ENCODE measurements at regions not wholly inside any gene's neighbourhood (a gene's known extent, or its start where the extent isn't known, plus 50 kb on each side); places are given as distances from the start of the nearest gene placed in this dataset.

DNA sequence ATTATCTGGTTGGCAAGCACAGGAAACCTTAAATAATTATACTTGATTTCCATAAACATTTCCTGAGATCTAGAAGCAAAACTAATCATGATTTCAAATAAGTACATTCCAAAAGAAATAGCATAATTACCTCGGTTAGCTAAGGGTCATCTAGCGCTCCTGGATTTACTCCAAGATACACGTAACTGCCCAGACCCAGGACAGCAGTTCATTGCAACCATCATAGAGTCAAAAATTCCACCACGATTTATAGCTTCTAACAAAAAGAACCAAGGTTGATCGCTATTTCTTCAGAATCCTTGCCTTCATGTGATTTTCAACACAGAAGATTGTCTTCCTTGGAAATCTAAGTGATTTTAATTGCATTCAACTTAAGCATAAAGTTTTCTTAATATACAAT is 1235.5 kb upstream of the TENM3 start:
- TF ChIP-seq, protein P1, sequence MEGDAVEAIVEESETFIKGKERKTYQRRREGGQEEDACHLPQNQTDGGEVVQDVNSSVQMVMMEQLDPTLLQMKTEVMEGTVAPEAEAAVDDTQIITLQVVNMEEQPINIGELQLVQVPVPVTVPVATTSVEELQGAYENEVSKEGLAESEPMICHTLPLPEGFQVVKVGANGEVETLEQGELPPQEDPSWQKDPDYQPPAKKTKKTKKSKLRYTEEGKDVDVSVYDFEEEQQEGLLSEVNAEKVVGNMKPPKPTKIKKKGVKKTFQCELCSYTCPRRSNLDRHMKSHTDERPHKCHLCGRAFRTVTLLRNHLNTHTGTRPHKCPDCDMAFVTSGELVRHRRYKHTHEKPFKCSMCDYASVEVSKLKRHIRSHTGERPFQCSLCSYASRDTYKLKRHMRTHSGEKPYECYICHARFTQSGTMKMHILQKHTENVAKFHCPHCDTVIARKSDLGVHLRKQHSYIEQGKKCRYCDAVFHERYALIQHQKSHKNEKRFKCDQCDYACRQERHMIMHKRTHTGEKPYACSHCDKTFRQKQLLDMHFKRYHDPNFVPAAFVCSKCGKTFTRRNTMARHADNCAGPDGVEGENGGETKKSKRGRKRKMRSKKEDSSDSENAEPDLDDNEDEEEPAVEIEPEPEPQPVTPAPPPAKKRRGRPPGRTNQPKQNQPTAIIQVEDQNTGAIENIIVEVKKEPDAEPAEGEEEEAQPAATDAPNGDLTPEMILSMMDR (IDR thresholded peaks at IDR 0.05) = no peak
- TF ChIP-seq POLR2A (IDR thresholded peaks at IDR 0.05) = no peak

Data from vagina (tissue), 2 donors.